ENCODE measurements at regions not wholly inside any gene's neighbourhood (a gene's known extent, or its start where the extent isn't known, plus 50 kb on each side); places are given as distances from the start of the nearest gene placed in this dataset.

DNA sequence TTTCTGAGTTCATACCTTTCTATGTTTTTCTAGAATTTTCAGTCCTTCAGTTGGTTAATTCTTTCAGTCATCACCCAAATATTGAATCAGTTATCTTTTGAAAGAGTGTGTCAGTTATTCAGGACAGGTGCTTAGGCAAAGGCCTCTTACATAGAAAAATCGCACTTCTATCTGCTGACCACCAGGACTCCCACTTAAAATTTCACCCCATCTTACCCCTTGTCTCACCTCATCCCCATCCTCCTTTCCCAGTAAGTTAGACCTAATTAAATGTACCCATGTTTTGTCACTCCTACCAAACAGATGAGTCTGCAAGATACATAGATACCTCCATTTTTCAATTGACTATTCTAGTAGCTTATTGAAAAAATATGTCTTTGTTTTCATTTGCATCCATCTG lies 159.9 kb upstream of the PIK3R1 start:
- Histone ChIP-seq H4K20me1 (replicated peaks; ENCODE audit: control insufficient read depth, extremely low read depth, insufficient read depth, low read length) (no peaks in the 10 kb centered on the region), H3K9me1 (replicated peaks; ENCODE audit: control insufficient read depth, extremely low read depth, insufficient read depth, low read length) (no peaks in the 10 kb centered on the region), H3K9ac (replicated peaks; ENCODE audit: extremely low read depth, insufficient read depth, low read length) (no peak overlapping the region), H3K27me3 (ENCODE audit: control insufficient read depth in 2 of 2, insufficient read depth in 2 of 2, low read length in 2 of 2) (no peaks in the 10 kb centered on the region), H3K9me3 (replicated peaks; ENCODE audit: control insufficient read depth, insufficient read depth, low read length) (no peaks in the 10 kb centered on the region), H3K27ac (ENCODE audit: insufficient read depth, low read depth, low read length) (no peak overlapping the region), H2AFZ (ENCODE audit: low read depth, low read length) (no peak overlapping the region), H3K4me3 (replicated peaks in 1 of 3; ENCODE audit: insufficient read depth in 1 of 3, low read depth in 1 of 3, low read length in 3 of 3) (no peak overlapping the region), H3K36me3 (ENCODE audit: control insufficient read depth in 2 of 2, extremely low read depth in 1 of 2, insufficient read depth in 2 of 2, low read length in 2 of 2) (no peaks in the 10 kb centered on the region), H3K4me1 (ENCODE audit: control insufficient read depth, extremely low read depth, insufficient read depth, low read length) (peaks cover 5% of the 10 kb centered on the region), H3K79me2 (ENCODE audit: control insufficient read depth, insufficient read depth, low read length) (no peaks in the 10 kb centered on the region), H3K4me2 (ENCODE audit: insufficient read depth, low read length) (no peak overlapping the region)
- ChIA-PET CTCF (no interaction called here), POLR2A (no interaction called here)
- intact Hi-C loops (cut with micrococcal nuclease), result no loop called here
- no TSS peak for BruUV-seq (replicated peaks)
- no peak for TF ChIP-seq FOS (IDR thresholded peaks at IDR 0.05; ENCODE audit: borderline replicate concordance, insufficient read depth, low read length)
- TF ChIP-seq GATA2 (IDR thresholded peaks at IDR 0.05; ENCODE audit: insufficient read depth, insufficient read length, low read depth, low read length), result no peak
- no peak for TF ChIP-seq MAX (IDR thresholded peaks at IDR 0.05; ENCODE audit: insufficient read depth, insufficient read length)
- TF ChIP-seq JUN (IDR thresholded peaks at IDR 0.05; ENCODE audit: borderline replicate concordance, insufficient read depth, insufficient read length, low read depth), result no peak
- no peak for TF ChIP-seq POLR2A (IDR thresholded peaks at IDR 0.05; ENCODE audit: low read depth, low read length)
- no peak for TF ChIP-seq POLR2AphosphoS5 (IDR thresholded peaks at IDR 0.05; ENCODE audit: insufficient read depth, low read depth, low read length)
- TF ChIP-seq EZH2 (IDR thresholded peaks at IDR 0.05; ENCODE audit: borderline replicate concordance, low read depth, low read length, severe bottlenecking), result no peak
- no peak for TF ChIP-seq MYC (IDR thresholded peaks at IDR 0.05; ENCODE audit: low read depth, low read length)
- TF ChIP-seq CTCF (IDR thresholded peaks at IDR 0.05; ENCODE audit: extremely low read depth in 1 of 2, insufficient read depth in 1 of 2, low read depth in 1 of 2, low read length in 2 of 2), result no peak
- no peak for DNase-seq (ENCODE audit: low read depth, low spot score)
- dilution Hi-C loops (cut with MboI; ENCODE audit: extremely low pct_ligation_motif_present, low sequenced_read_pairs), result no loop called here
- FAIRE-seq, result no peak

All from endothelial cell of umbilical vein (primary cell).